ENCODE measurements at regions not wholly inside any gene's neighbourhood (a gene's known extent, or its start where the extent isn't known, plus 50 kb on each side); places are given as distances from the start of the nearest gene placed in this dataset.

DNA sequence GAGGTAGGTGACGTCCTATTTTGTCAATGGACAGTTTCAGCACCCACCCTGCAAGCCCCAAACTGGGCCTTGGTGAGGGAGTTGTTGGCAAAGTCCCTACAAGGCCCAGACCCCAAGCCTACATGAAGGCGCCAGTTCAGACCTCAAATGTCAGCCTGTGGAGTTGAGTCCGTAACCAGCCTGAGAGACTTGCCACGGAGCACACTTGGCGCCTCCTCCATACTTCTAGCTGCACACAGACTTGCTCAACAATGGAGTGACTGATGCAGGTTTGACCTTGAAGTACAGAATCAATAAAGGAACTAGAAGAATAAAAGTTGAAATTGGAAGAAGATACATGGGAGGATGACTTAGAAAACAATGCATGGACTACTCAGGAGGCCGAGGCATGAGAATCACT is 134.3 kb downstream of the PROX1 start:
- no peak for DNase-seq (ENCODE audit: extremely low spot score)
- no peak for TF ChIP-seq TARDBP (IDR thresholded peaks at IDR 0.05)
- no peak for TF ChIP-seq ELF4 (IDR thresholded peaks at IDR 0.05)
- no peak for TF ChIP-seq FOXK2 (IDR thresholded peaks at IDR 0.05)
- TF ChIP-seq SUZ12 (IDR thresholded peaks at IDR 0.05): no peak
- TF ChIP-seq ARNT (IDR thresholded peaks at IDR 0.05): no peak
- no peak for TF ChIP-seq NFRKB (IDR thresholded peaks at IDR 0.05)
- no peak for TF ChIP-seq ZNF384 (IDR thresholded peaks at IDR 0.05)
- no peak for TF ChIP-seq FOXA1 (IDR thresholded peaks at IDR 0.05)
- no peak for TF ChIP-seq CTBP1 (IDR thresholded peaks at IDR 0.05; ENCODE audit: borderline replicate concordance)
- TF ChIP-seq FOXM1 (IDR thresholded peaks at IDR 0.05; ENCODE audit: borderline replicate concordance): no peak
- no peak for TF ChIP-seq HDGF (IDR thresholded peaks at IDR 0.05; ENCODE audit: borderline replicate concordance)
- POLR2A ChIA-PET: no interaction called here
- CTCF ChIA-PET: interaction anchor here (0.9 to 1.1 kb wide), 3 partner anchors 9 to 543 kb away, joined by 3 to 4 read pairs (median 4); no protein-coding TSS in a partner anchor

DNA sequence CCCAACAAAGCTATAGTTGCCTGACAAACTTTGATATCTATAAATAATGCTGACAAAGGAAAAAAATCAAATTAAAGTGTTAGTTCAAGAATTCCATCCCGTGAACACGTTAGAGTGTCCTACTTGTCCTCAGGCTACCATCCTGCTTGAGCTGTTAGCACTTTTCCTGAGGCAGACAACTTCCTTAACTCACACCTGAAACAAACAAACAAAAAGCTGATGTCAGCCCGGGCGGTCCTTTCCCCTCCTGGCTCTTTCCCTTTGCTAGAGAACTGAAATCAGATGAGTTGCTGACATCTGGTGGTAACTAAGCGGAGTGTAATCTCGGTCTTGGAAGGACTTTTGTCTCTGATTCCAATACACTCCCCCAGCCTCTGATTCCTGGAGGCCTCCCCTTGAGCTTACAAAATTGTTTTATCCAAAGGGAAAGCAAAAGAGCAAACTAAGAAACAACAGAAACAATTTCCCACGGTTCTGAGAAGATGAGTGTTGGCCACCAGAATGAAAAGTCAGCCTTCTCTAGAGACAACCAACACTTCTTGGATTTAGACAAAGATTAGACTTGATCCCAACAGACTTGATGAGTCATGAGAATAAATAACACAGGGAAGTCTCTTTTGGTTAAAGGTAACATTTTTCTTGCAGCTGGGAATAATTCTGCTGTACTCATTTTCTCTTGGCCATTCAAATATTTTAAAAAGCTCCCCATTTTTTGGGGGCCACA is 135.4 kb downstream of the PROX1 start:
- TF ChIP-seq SUZ12 (IDR thresholded peaks at IDR 0.05) (no peak), FOXM1 (IDR thresholded peaks at IDR 0.05; ENCODE audit: borderline replicate concordance) (no peak), BHLHE40 (IDR thresholded peaks at IDR 0.05; ENCODE audit: borderline replicate concordance) (no peak), TARDBP (IDR thresholded peaks at IDR 0.05) (no peak), ZNF384 (IDR thresholded peaks at IDR 0.05) (no peak), ARNT (IDR thresholded peaks at IDR 0.05) (no peak), NFRKB (IDR thresholded peaks at IDR 0.05) (no peak), ELF4 (IDR thresholded peaks at IDR 0.05) (no peak), CTBP1 (IDR thresholded peaks at IDR 0.05; ENCODE audit: borderline replicate concordance) (no peak), FOXK2 (IDR thresholded peaks at IDR 0.05) (no peak), L3MBTL2 (conservative IDR thresholded peaks at IDR 0.05) (no peak), FOXA1 (IDR thresholded peaks at IDR 0.05) (no peak), LEF1 (IDR thresholded peaks at IDR 0.05; ENCODE audit: borderline replicate concordance) (no peak)
- TF ChIP-seq, protein P1, sequence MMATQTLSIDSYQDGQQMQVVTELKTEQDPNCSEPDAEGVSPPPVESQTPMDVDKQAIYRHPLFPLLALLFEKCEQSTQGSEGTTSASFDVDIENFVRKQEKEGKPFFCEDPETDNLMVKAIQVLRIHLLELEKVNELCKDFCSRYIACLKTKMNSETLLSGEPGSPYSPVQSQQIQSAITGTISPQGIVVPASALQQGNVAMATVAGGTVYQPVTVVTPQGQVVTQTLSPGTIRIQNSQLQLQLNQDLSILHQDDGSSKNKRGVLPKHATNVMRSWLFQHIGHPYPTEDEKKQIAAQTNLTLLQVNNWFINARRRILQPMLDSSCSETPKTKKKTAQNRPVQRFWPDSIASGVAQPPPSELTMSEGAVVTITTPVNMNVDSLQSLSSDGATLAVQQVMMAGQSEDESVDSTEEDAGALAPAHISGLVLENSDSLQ (IDR thresholded peaks at IDR 0.05): no peak
- ChIA-PET CTCF (interaction anchor here (0.7 to 1.2 kb wide), 8 partner anchors 8 to 751 kb away, joined by 3 to 6 read pairs (median 4); no protein-coding TSS in a partner anchor), POLR2A (interaction anchor here (1.0 kb wide), 1 partner anchor 136 kb away, joined by 3 read pairs; the partner anchor contains the start of gene PROX1)
- DNase-seq (ENCODE audit: extremely low spot score): peak; percentile 83

DNA sequence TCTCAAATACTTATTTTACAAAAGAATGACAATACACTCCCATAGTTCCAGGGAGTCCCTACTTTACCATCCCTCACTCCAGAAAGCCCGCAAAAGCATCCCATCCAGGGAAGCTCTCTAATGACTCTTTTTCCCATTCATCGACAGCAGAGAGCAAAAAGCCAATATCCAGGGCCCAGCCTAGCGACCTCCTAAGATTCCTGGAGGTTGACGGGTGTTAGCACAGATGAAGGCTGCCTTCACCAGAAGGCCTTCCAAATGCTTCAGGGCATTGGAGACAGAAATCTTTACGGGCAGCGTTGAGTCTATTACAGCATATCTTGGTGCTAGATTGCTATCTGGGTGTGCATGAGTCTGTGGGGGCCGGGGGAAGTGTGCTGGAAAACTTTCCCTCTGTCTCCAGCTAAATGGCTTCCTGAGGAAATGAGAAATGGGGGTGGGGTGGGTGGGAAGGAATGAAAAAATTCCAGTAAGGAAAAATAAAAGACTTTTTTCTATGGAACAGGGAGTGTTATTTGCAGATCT is 136.6 kb downstream of the PROX1 start:
- POLR2A ChIA-PET: no interaction called here
- CTCF ChIA-PET: interaction anchor here (0.6 kb wide), 1 partner anchor 1586 kb away, joined by 3 read pairs; no protein-coding TSS in a partner anchor
- peak; percentile 27 for DNase-seq (ENCODE audit: extremely low spot score)
- no peak for TF ChIP-seq FOXA1 (IDR thresholded peaks at IDR 0.05)

DNA sequence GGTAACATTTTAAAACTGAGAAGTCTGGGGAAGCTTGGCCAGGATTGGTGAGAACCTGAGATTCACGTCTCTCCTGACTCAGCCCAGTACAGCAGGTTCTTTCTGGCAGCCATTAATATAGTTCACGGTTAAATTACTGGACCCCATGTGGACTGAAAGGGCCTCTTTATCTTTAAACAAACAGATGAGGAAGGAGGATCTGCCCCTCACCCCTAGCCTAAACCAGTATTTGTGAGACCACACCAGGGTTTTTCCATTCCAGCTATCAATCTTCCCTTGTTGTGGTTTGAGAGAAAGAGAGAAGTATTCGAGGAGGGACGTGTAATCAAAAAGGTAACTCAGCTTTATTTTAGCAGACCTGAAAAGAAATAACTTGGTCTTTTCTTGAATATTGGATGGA is 137.1 kb downstream of the PROX1 start:
- ChIA-PET CTCF (interaction anchor here (0.6 kb wide), 2 partner anchors 881 to 1586 kb away, joined by 3 read pairs; no protein-coding TSS in a partner anchor), POLR2A (interaction anchor here (1.5 kb wide), 1 partner anchor 138 kb away, joined by 3 read pairs; the partner anchor contains the start of gene PROX1)
- TF ChIP-seq, protein P1 (IDR thresholded peaks at IDR 0.05): no peak
- TF ChIP-seq BHLHE40 (IDR thresholded peaks at IDR 0.05; ENCODE audit: borderline replicate concordance) (no peak), FOXK2 (IDR thresholded peaks at IDR 0.05) (no peak), NFRKB (IDR thresholded peaks at IDR 0.05) (no peak)
- peak; percentile 53 for DNase-seq (ENCODE audit: extremely low spot score)

DNA sequence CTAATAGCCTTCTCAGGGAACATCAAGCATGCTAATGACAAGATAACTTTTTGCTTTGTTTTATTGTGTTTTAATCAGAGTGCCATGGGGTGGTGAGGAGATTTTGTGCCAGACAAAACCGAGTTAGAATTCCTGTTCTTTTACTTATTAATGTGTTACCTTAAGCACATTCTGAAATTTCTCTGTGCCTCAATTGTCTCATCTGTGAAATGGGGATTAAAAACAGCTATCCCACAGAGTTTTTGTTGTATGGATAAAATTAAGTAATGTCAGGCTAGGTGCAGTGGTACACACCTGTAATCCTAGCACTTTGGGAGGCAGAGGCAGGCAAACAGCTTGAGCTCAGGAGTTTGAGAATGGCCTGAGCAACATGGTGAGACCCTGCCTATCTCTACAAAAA is 138.0 kb downstream of the PROX1 start:
- CTCF ChIA-PET: interaction anchor here (0.6 kb wide), 1 partner anchor 882 kb away, joined by 3 read pairs; no protein-coding TSS in a partner anchor
- POLR2A ChIA-PET: interaction anchor here (1.5 kb wide), 1 partner anchor 138 kb away, joined by 3 read pairs; the partner anchor contains the start of gene PROX1
- TF ChIP-seq CTBP1 (IDR thresholded peaks at IDR 0.05; ENCODE audit: borderline replicate concordance) (no peak), ZNF384 (IDR thresholded peaks at IDR 0.05) (no peak), ARNT (IDR thresholded peaks at IDR 0.05) (no peak), BHLHE40 (IDR thresholded peaks at IDR 0.05; ENCODE audit: borderline replicate concordance) (no peak), LEF1 (IDR thresholded peaks at IDR 0.05; ENCODE audit: borderline replicate concordance) (no peak), SP1 (IDR thresholded peaks at IDR 0.05) (no peak)
- TF ChIP-seq, protein P1 (IDR thresholded peaks at IDR 0.05): no peak

DNA sequence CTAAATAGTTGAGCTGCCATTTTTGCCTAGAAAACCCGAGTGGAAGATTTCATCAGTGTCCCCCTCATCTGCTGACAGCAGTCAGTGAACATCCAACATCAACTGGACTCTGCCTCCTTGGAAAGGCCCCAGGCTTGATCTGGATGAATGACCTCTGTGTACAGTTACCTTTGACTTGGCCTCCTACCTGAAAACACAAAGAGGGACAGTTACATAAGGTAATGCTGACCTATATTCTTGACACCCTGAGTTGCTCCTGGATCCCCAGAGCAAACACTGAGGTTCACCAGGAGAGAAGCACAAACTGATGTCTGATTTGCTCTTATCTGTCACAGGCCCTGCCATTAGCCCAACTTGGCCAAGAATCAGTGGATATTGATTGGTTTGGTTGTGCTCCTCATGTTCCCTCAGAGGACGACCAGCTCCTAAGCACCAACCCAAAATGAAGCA is 138.9 kb downstream of the PROX1 start:
- CTCF ChIA-PET: interaction anchor here (0.6 kb wide), 1 partner anchor 144 kb away, joined by 4 read pairs; no protein-coding TSS in a partner anchor
- POLR2A ChIA-PET: interaction anchor here (1.5 kb wide), 1 partner anchor 139 kb away, joined by 3 read pairs; the partner anchor contains the start of gene PROX1
- TF ChIP-seq TARDBP (IDR thresholded peaks at IDR 0.05): no peak
- DNase-seq (ENCODE audit: extremely low spot score): no peak

More for the DNA sequence above, 138.0 kb downstream of the PROX1 start:
- DNase-seq (ENCODE audit: extremely low spot score): no peak
